OCI-LY7 (cell line): ENCODE measurements at regions not wholly inside any gene's neighbourhood (a gene's known extent, or its start where the extent isn't known, plus 50 kb on each side); places are given as distances from the start of the nearest gene placed in this dataset.

ENCODE experiments used
- BruUV-seq: library from RNA; stranded (reverse); fragments of 400-500 nt; replicated peaks from 2 replicates; lab custom pipeline; 2021; lab: Mats Ljungman, UMichigan
- CTCF ChIA-PET: fragments of 300-600 bp; sonication (Branson Sonifier 250); formaldehyde crosslinking; loops from one replicate; lab custom pipeline; 2022; ENCODE audit warnings: antibody characterized with exemption; ENCODE audit not compliant: unreplicated experiment; lab: Charles Lee
- POLR2A ChIA-PET: fragments of 300-600 bp; sonication (Branson Sonifier 250); formaldehyde crosslinking; loops from one replicate; lab custom pipeline; 2022; ENCODE audit warnings: antibody characterized with exemption; lab: Charles Lee
- DNase-seq: peaks from one replicate; pipeline ENCODE4 v3.0.0-alpha.2; 2015; ENCODE audit warnings: low spot score
- H2AFZ ChIP-seq: fragments of 200-600 bp; sonication (generic), shearing (Covaris generic); 2 replicates; pipeline ENCODE4 v1.6.1; 2014; ENCODE audit warnings: mild to moderate bottlenecking, antibody characterized with exemption, low read length, moderate library complexity
- H3K27ac ChIP-seq: fragments of 200-600 bp; sonication (generic); 2 replicates; pipeline ENCODE4 v1.5.1; 2014; ENCODE audit warnings: mixed run types, low read depth, mild to moderate bottlenecking, moderate library complexity, low read length, inconsistent platforms; ENCODE audit not compliant: poor library complexity, severe bottlenecking
- H3K36me3 ChIP-seq: fragments of 200-600 bp; sonication (generic); 2 replicates; pipeline ENCODE4 v1.6.1; 2014; ENCODE audit warnings: mild to moderate bottlenecking, antibody characterized with exemption, low read length, moderate library complexity, mixed read lengths; ENCODE audit not compliant: insufficient read depth
- H3K4me1 ChIP-seq: fragments of 200-600 bp; sonication (generic); 2 replicates; pipeline ENCODE4 v1.5.1; 2014; ENCODE audit warnings: mild to moderate bottlenecking, low read length; ENCODE audit not compliant: insufficient read depth, poor library complexity, severe bottlenecking
- H3K4me2 ChIP-seq: fragments of 200-600 bp; sonication (generic); 2 replicates; pipeline ENCODE4 v1.6.1; 2014; ENCODE audit warnings: mild to moderate bottlenecking, low read length
- H3K4me3 ChIP-seq: fragments of 200-600 bp; sonication (generic); 2 replicates; pipeline ENCODE4 v1.5.1; 2014; ENCODE audit warnings: mild to moderate bottlenecking, low read depth, low read length; ENCODE audit not compliant: poor library complexity, severe bottlenecking
- H3K79me2 ChIP-seq: fragments of 200-600 bp; sonication (generic); 2 replicates; pipeline ENCODE4 v1.6.1; 2016; ENCODE audit warnings: low read depth, mild to moderate bottlenecking, low read length, moderate library complexity, mixed read lengths; ENCODE audit not compliant: insufficient read depth
- H3K9me2 ChIP-seq: fragments of 200-600 bp; sonication (generic); 2 replicates; pipeline ENCODE4 v1.6.1; 2016; ENCODE audit warnings: mild to moderate bottlenecking, low read length, mixed read lengths; ENCODE audit not compliant: insufficient read depth
- H3K9me3 ChIP-seq: fragments of 200-600 bp; sonication (generic); 2 replicates; pipeline ENCODE4 v1.6.1; 2014; ENCODE audit warnings: mild to moderate bottlenecking, mixed run types, low read length, mixed read lengths
- H4K20me1 ChIP-seq: fragments of 200-600 bp; sonication (generic); 2 replicates; pipeline ENCODE4 v1.6.1; 2014; ENCODE audit warnings: mild to moderate bottlenecking, antibody characterized with exemption, low read length, moderate library complexity, mixed read lengths; ENCODE audit not compliant: insufficient read depth
- EZH2phosphoT487 ChIP-seq: fragments of 200-600 bp; sonication (generic); IDR thresholded peaks from 2 replicates; pipeline ENCODE4 v1.6.1; 2018; ENCODE audit warnings: low read depth, borderline replicate concordance, mild to moderate bottlenecking, mixed run types, antibody characterized with exemption, low read length, moderate library complexity, mixed read lengths
- intact Hi-C: fragments of 100-400 bp; cut with micrococcal nuclease; formaldehyde crosslinking; loops from one replicate; pipeline ENCODE4 v1.10.0; 2022; ENCODE audit not compliant: unreplicated experiment
- TF ChIP-seq, protein P1 (sequence below): fragments of 200-600 bp; sonication (generic); conservative IDR thresholded peaks from 2 replicates; pipeline ENCODE4 v1.5.1; 2014; ENCODE audit warnings: mild to moderate bottlenecking, antibody characterized with exemption, low read length, moderate library complexity, mixed read lengths

DNA sequence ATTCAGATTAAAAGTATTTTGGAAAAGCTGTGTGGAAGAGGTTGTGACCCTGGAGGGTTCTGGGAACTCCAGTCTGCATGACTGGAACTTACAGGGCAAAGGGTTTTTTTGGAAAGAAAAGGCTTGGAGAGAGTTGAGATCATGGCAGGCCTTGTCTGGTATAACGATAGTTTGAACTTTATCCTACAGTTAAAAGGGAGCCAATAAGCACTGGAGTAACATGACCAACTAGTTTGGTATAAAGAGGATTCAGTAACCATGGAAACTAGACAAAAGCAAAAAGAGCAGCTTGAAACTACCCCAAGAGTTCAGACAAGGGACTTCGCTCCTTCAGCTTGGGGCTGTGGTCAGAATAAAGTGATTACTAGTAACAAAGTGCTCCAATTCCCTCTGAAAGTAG is 151.2 kb upstream of the TMCO5A start:
- no peak overlapping the region for H3K27ac ChIP-seq
- H3K4me2 ChIP-seq: no peak overlapping the region
- no peak overlapping the region for H2AFZ ChIP-seq
- H3K36me3 ChIP-seq: no peaks in the 10 kb centered on the region
- H3K9me3 ChIP-seq: no peaks in the 10 kb centered on the region
- H3K79me2 ChIP-seq: no peaks in the 10 kb centered on the region
- no TSS peak for BruUV-seq
- ChIA-PET POLR2A (no interaction called here), CTCF (no interaction called here)
- TF ChIP-seq, protein P1, sequence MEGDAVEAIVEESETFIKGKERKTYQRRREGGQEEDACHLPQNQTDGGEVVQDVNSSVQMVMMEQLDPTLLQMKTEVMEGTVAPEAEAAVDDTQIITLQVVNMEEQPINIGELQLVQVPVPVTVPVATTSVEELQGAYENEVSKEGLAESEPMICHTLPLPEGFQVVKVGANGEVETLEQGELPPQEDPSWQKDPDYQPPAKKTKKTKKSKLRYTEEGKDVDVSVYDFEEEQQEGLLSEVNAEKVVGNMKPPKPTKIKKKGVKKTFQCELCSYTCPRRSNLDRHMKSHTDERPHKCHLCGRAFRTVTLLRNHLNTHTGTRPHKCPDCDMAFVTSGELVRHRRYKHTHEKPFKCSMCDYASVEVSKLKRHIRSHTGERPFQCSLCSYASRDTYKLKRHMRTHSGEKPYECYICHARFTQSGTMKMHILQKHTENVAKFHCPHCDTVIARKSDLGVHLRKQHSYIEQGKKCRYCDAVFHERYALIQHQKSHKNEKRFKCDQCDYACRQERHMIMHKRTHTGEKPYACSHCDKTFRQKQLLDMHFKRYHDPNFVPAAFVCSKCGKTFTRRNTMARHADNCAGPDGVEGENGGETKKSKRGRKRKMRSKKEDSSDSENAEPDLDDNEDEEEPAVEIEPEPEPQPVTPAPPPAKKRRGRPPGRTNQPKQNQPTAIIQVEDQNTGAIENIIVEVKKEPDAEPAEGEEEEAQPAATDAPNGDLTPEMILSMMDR: no peak
- TF ChIP-seq EZH2phosphoT487: no peak
- H3K4me3 ChIP-seq: no peak overlapping the region
- intact Hi-C loops: no loop called here
- no peaks in the 10 kb centered on the region for H3K9me2 ChIP-seq
- no peak for DNase-seq
- no peaks in the 10 kb centered on the region for H4K20me1 ChIP-seq
- H3K4me1 ChIP-seq: no peaks in the 10 kb centered on the region

DNA sequence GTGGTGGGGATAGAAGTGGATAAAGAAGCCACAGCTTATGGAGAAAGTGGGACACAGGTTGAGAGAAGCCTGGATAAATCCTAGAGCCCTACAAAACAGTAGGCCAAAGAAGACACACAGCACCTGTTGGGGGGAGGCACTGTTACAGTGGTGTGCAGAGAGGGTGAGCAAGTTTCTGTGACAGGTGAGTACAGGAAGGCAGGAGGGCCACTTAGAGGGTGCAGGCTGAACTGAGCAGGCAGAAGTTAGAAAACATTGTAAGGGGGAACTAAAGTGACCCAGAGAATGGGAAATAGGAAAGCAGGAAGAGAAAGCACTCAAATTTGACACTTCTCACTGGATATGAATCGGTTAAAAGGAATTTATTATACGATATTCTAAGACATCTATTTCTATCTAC is 146.1 kb upstream of the TMCO5A start:
- no peaks in the 10 kb centered on the region for H4K20me1 ChIP-seq
- no peaks in the 10 kb centered on the region for H3K4me1 ChIP-seq
- BruUV-seq: no TSS peak
- POLR2A ChIA-PET: no interaction called here
- H3K4me2 ChIP-seq: no peak overlapping the region
- no peaks in the 10 kb centered on the region for H3K79me2 ChIP-seq
- no peak for TF ChIP-seq EZH2phosphoT487
- TF ChIP-seq, protein P1: no peak
- H2AFZ ChIP-seq: no peak overlapping the region
- no peaks in the 10 kb centered on the region for H3K9me3 ChIP-seq
- H3K27ac ChIP-seq: no peak overlapping the region
- no peaks in the 10 kb centered on the region for H3K36me3 ChIP-seq
- no peak overlapping the region for H3K4me3 ChIP-seq
- intact Hi-C loops: no loop called here
- H3K9me2 ChIP-seq: no peaks in the 10 kb centered on the region
- CTCF ChIA-PET: no interaction called here
- DNase-seq: no peak

GRCh38 chr15:37788767-37789396 is 145.6 kb upstream of the TMCO5A start:
- ChIA-PET CTCF (no interaction called here), POLR2A (no interaction called here)
- Histone ChIP-seq H2AFZ (no peak overlapping the region), H3K79me2 (no peaks in the 10 kb centered on the region), H3K9me3 (no peaks in the 10 kb centered on the region), H3K9me2 (no peaks in the 10 kb centered on the region), H3K4me1 (no peaks in the 10 kb centered on the region), H3K4me3 (no peak overlapping the region), H3K27ac (no peak overlapping the region), H3K36me3 (no peaks in the 10 kb centered on the region), H3K4me2 (no peak overlapping the region), H4K20me1 (no peaks in the 10 kb centered on the region)
- no TSS peak for BruUV-seq
- no peak for DNase-seq
- TF ChIP-seq, protein P1: no peak
- no peak for TF ChIP-seq EZH2phosphoT487
- intact Hi-C loops: no loop called here
